Spleen (tissue), 11 donors: ENCODE measurements at regions not wholly inside any gene's neighbourhood (a gene's known extent, or its start where the extent isn't known, plus 50 kb on each side); places are given as distances from the start of the nearest gene placed in this dataset.

Source experiments
- DNase-seq: peaks from one replicate; pipeline ENCODE4 v3.0.0-alpha.2; 2020
- H3K27ac ChIP-seq, 8 donors: fragments of 200-600 bp; sonication (generic) in 7 of 8; 1 replicate in 4 of 8; 2 replicates in 4 of 8; pipeline versions ENCODE4 v1.5.0 to v1.8.0; 2016 to 2021; ENCODE audit warnings: inconsistent platforms in 4 of 8, mild to moderate bottlenecking in 4 of 8, moderate library complexity in 1 of 8
- H3K27me3 ChIP-seq, 7 donors: fragments of 200-600 bp; sonication (generic) in 6 of 7; replicated peaks in 1 of 7; 1 replicate in 4 of 7; 2 replicates in 3 of 7; pipeline versions ENCODE4 v1.5.0 to v1.8.0; 2016 to 2021; ENCODE audit warnings: inconsistent platforms in 3 of 7, mild to moderate bottlenecking in 1 of 7
- H3K36me3 ChIP-seq, 6 donors: fragments of 200-600 bp; sonication (generic) in 5 of 6; 1 replicate in 4 of 6; 2 replicates in 2 of 6; pipeline versions ENCODE4 v1.5.0 to v1.8.0; 2016 to 2021; ENCODE audit warnings: inconsistent platforms in 2 of 6
- H3K4me1 ChIP-seq, 6 donors: fragments of 200-600 bp; sonication (generic) in 5 of 6; 1 replicate in 3 of 6; 2 replicates in 3 of 6; pipeline versions ENCODE4 v1.5.0 to v1.8.0; 2016 to 2021; ENCODE audit warnings: inconsistent platforms in 3 of 6
- H3K4me3 ChIP-seq, 8 donors: fragments of 200-600 bp; sonication (generic) in 7 of 8; 1 replicate in 4 of 8; 2 replicates in 4 of 8; pipeline versions ENCODE4 v1.5.0 to v1.8.0; 2016 to 2021; ENCODE audit warnings: inconsistent platforms in 4 of 8, mild to moderate bottlenecking in 4 of 8, moderate library complexity in 2 of 8
- H3K9me3 ChIP-seq, 8 donors: fragments of 200-600 bp; sonication (generic) in 7 of 8; 1 replicate in 4 of 8; 2 replicates in 4 of 8; pipeline versions ENCODE4 v1.5.0 to v1.8.0; 2016 to 2021; ENCODE audit warnings: inconsistent platforms in 4 of 8
- POLR2A ChIP-seq, 3 donors: fragments of 450-650 bp; IDR thresholded peaks; one replicate each; pipeline ENCODE4 v1.5.1; 2017; ENCODE audit warnings: antibody characterized with exemption in 3 of 3, mild to moderate bottlenecking in 1 of 3
- POLR2AphosphoS5 ChIP-seq, 3 donors: sonication (generic); formaldehyde crosslinking; IDR thresholded peaks; one replicate each; pipeline ENCODE4 v1.5.1; 2017; ENCODE audit warnings: antibody characterized with exemption in 3 of 3
- WGBS, 5 donors: extraction: QIAGEN DNeasy Blood & Tissue Kit in 3 of 5; methylation state at CpG; one replicate each; pipeline versions ENCODE4 v1.1.5 to v1.1.7; 2013 to 2018; 5-methylcytosine and 5-hydroxymethylcytosine counted together
- intact Hi-C: fragments of 100-400 bp; cut with DNase I; formaldehyde crosslinking; loops from one replicate; pipeline ENCODE4 v1.15.0; 2023; ENCODE audit warnings: low total_unique reads
- TF ChIP-seq, protein P1 (sequence below), 11 experiments: fragments of 200-600 bp in 7 of 11; fragments of 450-650 bp in 4 of 11; sonication (generic) in 4 of 11; IDR thresholded peaks in 8 of 11; conservative IDR thresholded peaks in 3 of 11; 1 replicate in 7 of 11; 2 replicates in 4 of 11; pipeline versions ENCODE4 v1.4.0 to v1.8.0; 2016 to 2021; ENCODE audit warnings: antibody characterized with exemption in 11 of 11, inconsistent platforms in 4 of 11, mild to moderate bottlenecking in 1 of 11
- donor health status: healthy with polysubstance abuse.
- donor health status: DM: no; HTN: no; CAD: no; lungs with moderate emphysema.
- donor health status: DM: no; HTN: no; CAD: no.
- donor health status: Bipolar disorder and iron deficiency.
- donor health status: healthy.
- donor health status: DM: no; HTN: no; CAD: no.
- donor health status: DM: yes; HTN: yes; CAD: no.

DNA sequence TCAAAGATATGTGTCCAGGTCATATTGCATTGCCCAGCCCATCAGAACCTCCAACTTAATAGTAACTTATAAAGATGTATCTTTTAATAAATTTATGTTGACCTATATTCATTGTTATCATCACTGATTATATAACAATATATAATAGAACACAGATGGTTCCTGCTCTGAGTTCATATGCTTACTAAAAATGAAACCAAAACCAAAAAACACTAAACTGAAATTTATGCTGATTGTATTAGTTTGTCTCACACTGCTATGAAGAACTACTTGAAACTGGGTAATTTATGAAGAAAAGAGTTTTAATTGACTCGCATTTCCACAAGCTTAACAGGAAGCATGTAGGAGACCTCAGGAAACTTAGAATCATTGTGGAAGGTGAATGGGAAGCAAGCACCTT, 462.5 kb upstream of the TYRP1 start:
- Histone ChIP-seq H3K27ac (no peak overlapping the region), H3K9me3 (peaks cover 0 to 27% (median 19%) of the 10 kb centered on the region in 8 donors), H3K4me3 (no peak overlapping the region), H3K4me1 (no peaks in the 10 kb centered on the region), H3K36me3 (no peaks in the 10 kb centered on the region), H3K27me3 (no peaks in the 10 kb centered on the region)
- intact Hi-C loops = no loop called here
- DNase-seq = no peak
- 21 to 73% (median 31%) methylated on average over 1 of the region's 1 CpG for WGBS, 5 donors
- TF ChIP-seq POLR2AphosphoS5 (IDR thresholded peaks at IDR 0.05) (no peak), POLR2A (IDR thresholded peaks at IDR 0.05) (no peak)
- TF ChIP-seq, protein P1, sequence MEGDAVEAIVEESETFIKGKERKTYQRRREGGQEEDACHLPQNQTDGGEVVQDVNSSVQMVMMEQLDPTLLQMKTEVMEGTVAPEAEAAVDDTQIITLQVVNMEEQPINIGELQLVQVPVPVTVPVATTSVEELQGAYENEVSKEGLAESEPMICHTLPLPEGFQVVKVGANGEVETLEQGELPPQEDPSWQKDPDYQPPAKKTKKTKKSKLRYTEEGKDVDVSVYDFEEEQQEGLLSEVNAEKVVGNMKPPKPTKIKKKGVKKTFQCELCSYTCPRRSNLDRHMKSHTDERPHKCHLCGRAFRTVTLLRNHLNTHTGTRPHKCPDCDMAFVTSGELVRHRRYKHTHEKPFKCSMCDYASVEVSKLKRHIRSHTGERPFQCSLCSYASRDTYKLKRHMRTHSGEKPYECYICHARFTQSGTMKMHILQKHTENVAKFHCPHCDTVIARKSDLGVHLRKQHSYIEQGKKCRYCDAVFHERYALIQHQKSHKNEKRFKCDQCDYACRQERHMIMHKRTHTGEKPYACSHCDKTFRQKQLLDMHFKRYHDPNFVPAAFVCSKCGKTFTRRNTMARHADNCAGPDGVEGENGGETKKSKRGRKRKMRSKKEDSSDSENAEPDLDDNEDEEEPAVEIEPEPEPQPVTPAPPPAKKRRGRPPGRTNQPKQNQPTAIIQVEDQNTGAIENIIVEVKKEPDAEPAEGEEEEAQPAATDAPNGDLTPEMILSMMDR (IDR thresholded peaks at IDR 0.05 in 8 of 11, conservative IDR thresholded peaks at IDR 0.05 in 3 of 11) = no peak

DNA sequence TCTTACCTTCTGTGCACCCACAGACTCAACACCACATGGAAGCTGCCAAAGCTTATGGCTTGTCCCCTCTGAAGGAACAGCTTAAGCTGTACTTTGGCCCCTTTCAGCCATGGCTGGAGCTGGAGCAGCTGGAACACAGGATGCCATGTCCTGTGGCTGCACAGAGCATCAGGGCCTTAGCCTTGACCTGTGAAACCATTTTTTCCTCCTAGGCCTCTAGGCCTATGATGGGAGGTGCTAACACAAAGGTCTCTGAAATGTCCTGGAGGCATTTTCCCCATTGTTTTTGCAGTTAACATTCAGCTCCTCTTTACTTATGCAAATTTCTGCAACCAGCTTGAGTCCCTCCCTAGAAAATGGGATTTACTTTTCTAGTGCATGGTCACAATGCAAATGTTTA, 461.4 kb upstream of the TYRP1 start:
- no peaks in the 10 kb centered on the region for H3K4me1 ChIP-seq
- no peaks in the 10 kb centered on the region for H3K27me3 ChIP-seq
- H3K27ac ChIP-seq = no peak overlapping the region
- no peak overlapping the region for H3K4me3 ChIP-seq
- no peaks in the 10 kb centered on the region for H3K36me3 ChIP-seq
- intact Hi-C loops = no loop called here
- H3K9me3 ChIP-seq = peaks cover 0 to 29% (median 19%) of the 10 kb centered on the region in 8 donors
- no peak for TF ChIP-seq POLR2A (IDR thresholded peaks at IDR 0.05)
- no peak for TF ChIP-seq POLR2AphosphoS5 (IDR thresholded peaks at IDR 0.05)
- TF ChIP-seq, protein P1 (IDR thresholded peaks at IDR 0.05 in 8 of 11, conservative IDR thresholded peaks at IDR 0.05 in 3 of 11) = no peak
- DNase-seq = no peak

DNA sequence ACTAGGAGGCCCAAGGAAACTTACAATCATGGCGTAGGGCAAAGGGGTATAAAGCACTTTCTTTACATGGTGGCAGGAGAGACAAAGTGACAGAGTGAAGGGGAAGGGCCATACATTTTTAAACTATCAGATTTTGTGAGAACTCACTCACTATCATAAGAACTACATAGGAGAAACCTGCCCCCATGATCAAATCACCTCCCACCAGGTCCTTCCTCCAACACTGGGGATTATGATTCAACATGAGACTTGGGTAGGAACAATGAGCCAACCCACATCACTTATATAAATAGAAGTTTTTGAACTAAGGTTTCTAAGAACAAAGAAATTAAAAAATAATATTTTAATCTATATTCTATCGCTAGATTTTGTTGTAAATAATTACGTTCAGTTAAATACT, 460.3 kb upstream of the TYRP1 start:
- no peaks in the 10 kb centered on the region for H3K36me3 ChIP-seq
- H3K9me3 ChIP-seq = peaks cover 0 to 32% (median 21%) of the 10 kb centered on the region in 8 donors
- no peak overlapping the region for H3K4me3 ChIP-seq
- no peak overlapping the region for H3K27ac ChIP-seq
- DNase-seq = no peak
- no peaks in the 10 kb centered on the region for H3K27me3 ChIP-seq
- TF ChIP-seq POLR2AphosphoS5 (IDR thresholded peaks at IDR 0.05) = no peak
- no peak for TF ChIP-seq POLR2A (IDR thresholded peaks at IDR 0.05)
- TF ChIP-seq, protein P1 (IDR thresholded peaks at IDR 0.05 in 8 of 11, conservative IDR thresholded peaks at IDR 0.05 in 3 of 11) = no peak
- intact Hi-C loops = no loop called here
- 88 to 95% (median 92%) methylated on average over 3 of the region's 3 CpGs for WGBS, 5 donors
- no peaks in the 10 kb centered on the region for H3K4me1 ChIP-seq

DNA sequence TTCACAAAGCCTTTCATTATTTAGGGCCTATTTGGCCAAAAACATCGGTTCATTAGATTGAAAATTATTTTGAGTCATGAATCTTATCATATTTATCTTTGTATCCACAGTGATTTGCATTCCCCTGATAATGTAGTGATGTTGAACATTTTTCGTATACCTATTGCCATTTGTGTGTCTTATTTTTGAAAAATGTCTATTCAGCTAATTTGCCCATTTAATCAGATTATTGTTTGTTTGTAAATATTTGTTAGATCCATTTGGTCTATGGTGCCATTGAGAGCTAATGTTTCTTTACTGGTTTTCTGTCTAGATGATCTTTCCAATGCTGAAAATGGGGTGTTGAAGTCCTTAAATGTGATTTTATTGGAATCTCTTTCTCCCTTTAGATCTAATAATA, 439.2 kb upstream of the TYRP1 start:
- Histone ChIP-seq H3K9me3 (peaks cover 0 to 49% (median 34%) of the 10 kb centered on the region in 8 donors), H3K27ac (no peak overlapping the region), H3K27me3 (no peaks in the 10 kb centered on the region), H3K4me1 (no peaks in the 10 kb centered on the region), H3K36me3 (no peaks in the 10 kb centered on the region), H3K4me3 (no peak overlapping the region)
- intact Hi-C loops = no loop called here
- DNase-seq = no peak
- TF ChIP-seq, protein P1 (IDR thresholded peaks at IDR 0.05 in 8 of 11, conservative IDR thresholded peaks at IDR 0.05 in 3 of 11) = no peak
- no peak for TF ChIP-seq POLR2A (IDR thresholded peaks at IDR 0.05)
- TF ChIP-seq POLR2AphosphoS5 (IDR thresholded peaks at IDR 0.05) = no peak
- 27 to 75% (median 48%) methylated on average over 2 of the region's 2 CpGs for WGBS, 5 donors
